ENCODE measurements at regions not wholly inside any gene's neighbourhood (a gene's known extent, or its start where the extent isn't known, plus 50 kb on each side); places are given as distances from the start of the nearest gene placed in this dataset.

DNA sequence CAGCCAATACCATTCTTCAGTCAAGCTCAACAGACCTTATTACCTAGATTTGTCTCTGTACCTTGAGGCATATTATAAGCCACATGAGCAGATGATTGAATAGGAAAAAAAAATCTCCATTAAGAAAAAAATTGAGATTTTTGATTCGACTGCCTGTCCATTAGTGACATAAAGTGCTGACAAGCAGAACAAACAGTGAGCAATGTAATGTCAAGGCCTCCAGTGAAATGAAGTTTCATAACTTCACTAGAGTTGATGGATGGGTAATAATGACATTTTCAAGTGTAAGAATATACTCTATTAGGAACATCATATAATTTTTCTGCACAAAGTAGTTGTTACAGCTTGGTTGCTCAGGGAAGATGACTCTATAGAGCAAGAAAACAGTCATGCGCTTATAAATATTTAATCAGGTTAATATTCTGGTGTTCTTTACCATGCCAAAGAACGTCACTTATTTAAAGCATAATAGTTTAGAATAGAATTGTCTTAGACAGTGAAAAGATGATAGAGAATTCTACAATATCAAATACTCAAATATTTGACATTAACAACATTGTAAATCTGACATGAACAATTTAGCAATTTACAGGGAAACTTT, 783.7 kb downstream of the EPHA7 start:
- H3K27ac ChIP-seq (ENCODE audit: low read depth in 1 of 2, low read length in 2 of 2): no peak overlapping the region
- H3K79me2 ChIP-seq (ENCODE audit: insufficient read depth, low read length): no peaks in the 10 kb centered on the region
- TF ChIP-seq, protein P1, sequence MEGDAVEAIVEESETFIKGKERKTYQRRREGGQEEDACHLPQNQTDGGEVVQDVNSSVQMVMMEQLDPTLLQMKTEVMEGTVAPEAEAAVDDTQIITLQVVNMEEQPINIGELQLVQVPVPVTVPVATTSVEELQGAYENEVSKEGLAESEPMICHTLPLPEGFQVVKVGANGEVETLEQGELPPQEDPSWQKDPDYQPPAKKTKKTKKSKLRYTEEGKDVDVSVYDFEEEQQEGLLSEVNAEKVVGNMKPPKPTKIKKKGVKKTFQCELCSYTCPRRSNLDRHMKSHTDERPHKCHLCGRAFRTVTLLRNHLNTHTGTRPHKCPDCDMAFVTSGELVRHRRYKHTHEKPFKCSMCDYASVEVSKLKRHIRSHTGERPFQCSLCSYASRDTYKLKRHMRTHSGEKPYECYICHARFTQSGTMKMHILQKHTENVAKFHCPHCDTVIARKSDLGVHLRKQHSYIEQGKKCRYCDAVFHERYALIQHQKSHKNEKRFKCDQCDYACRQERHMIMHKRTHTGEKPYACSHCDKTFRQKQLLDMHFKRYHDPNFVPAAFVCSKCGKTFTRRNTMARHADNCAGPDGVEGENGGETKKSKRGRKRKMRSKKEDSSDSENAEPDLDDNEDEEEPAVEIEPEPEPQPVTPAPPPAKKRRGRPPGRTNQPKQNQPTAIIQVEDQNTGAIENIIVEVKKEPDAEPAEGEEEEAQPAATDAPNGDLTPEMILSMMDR (IDR thresholded peaks at IDR 0.05): no peak
- no peaks in the 10 kb centered on the region for H3K36me3 ChIP-seq (replicated peaks in 1 of 2; ENCODE audit: control insufficient read depth in 1 of 2, insufficient read depth in 2 of 2, low read length in 2 of 2)
- intact Hi-C loops (cut with micrococcal nuclease): no loop called here
- no CpG with 5 or more reads among the region's 3 CpGs for WGBS (ENCODE audit: insufficient coverage)
- H3K27ac Mint-ChIP-seq: no peak overlapping the region
- no peak for DNase-seq
- H3K4me2 ChIP-seq (replicated peaks; ENCODE audit: extremely low read depth, low read length, poor library complexity, severe bottlenecking): no peak overlapping the region
- H3K27me3 Mint-ChIP-seq (ENCODE audit: low read depth in 3 of 3): no peaks in the 10 kb centered on the region
- H3K36me3 Mint-ChIP-seq: no peaks in the 10 kb centered on the region
- H4K20me1 ChIP-seq (ENCODE audit: insufficient read depth, low read length): no peaks in the 10 kb centered on the region
- no peaks in the 10 kb centered on the region for H3K27me3 ChIP-seq (ENCODE audit: control insufficient read depth in 2 of 2, insufficient read depth in 2 of 2, low read length in 2 of 2)
- no peaks in the 10 kb centered on the region for H3K9me3 ChIP-seq (replicated peaks in 1 of 2; ENCODE audit: control insufficient read depth in 1 of 2, insufficient read depth in 1 of 2, low read length in 2 of 2)
- H3K4me1 Mint-ChIP-seq: peaks cover 8% of the 10 kb centered on the region
- H3K9ac ChIP-seq (ENCODE audit: insufficient read depth, low read length, poor library complexity, severe bottlenecking): no peak overlapping the region
- no peak overlapping the region for H3K4me3 ChIP-seq (replicated peaks in 1 of 3; ENCODE audit: low read depth in 2 of 3, low read length in 3 of 3)
- no peak overlapping the region for H2AFZ ChIP-seq (ENCODE audit: insufficient read depth, low read depth, low read length, poor library complexity, severe bottlenecking)
- H3K9me3 Mint-ChIP-seq: peaks cover 0 to 4% (median 0%) of the 10 kb centered on the region in 7 donors
- H3K4me3 Mint-ChIP-seq: no peak overlapping the region
- H3K4me1 ChIP-seq (ENCODE audit: control insufficient read depth in 1 of 2, insufficient read depth in 2 of 2, low read length in 2 of 2): no peaks in the 10 kb centered on the region

DNA sequence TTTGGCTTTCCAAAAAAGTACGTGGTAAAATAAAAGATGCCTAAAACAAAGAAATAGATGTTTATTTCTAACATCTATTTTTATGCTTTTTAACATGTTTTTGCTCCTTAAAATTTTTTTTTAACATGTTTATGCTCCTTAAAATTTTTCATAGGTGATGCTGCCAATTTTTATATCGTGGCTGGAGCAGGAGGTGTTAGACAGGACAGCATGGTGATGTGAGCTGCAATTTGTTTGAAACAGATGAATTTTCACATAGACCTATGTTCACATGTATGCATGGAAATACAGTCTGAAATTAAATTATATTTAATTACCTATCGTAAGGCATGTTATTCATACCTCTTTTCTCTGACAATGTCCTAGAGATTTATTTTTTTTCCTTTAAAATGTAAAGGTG, 784.8 kb downstream of the EPHA7 start:
- Mint-ChIP-seq H3K9me3 (peaks cover 0 to 4% (median 0%) of the 10 kb centered on the region in 7 donors), H3K4me3 (no peak overlapping the region), H3K27me3 (ENCODE audit: low read depth in 3 of 3) (no peaks in the 10 kb centered on the region), H3K36me3 (no peaks in the 10 kb centered on the region), H3K4me1 (peaks cover 8% of the 10 kb centered on the region), H3K27ac (no peak overlapping the region)
- H3K9me3 ChIP-seq (replicated peaks in 1 of 2; ENCODE audit: control insufficient read depth in 1 of 2, insufficient read depth in 1 of 2, low read length in 2 of 2): no peaks in the 10 kb centered on the region
- intact Hi-C loops (cut with micrococcal nuclease): no loop called here
- H4K20me1 ChIP-seq (ENCODE audit: insufficient read depth, low read length): no peaks in the 10 kb centered on the region
- no CpG with 5 or more reads among the region's 3 CpGs for WGBS (ENCODE audit: insufficient coverage)
- no peak overlapping the region for H3K4me3 ChIP-seq (replicated peaks in 1 of 3; ENCODE audit: low read depth in 2 of 3, low read length in 3 of 3)
- no peaks in the 10 kb centered on the region for H3K36me3 ChIP-seq (replicated peaks in 1 of 2; ENCODE audit: control insufficient read depth in 1 of 2, insufficient read depth in 2 of 2, low read length in 2 of 2)
- H2AFZ ChIP-seq (ENCODE audit: insufficient read depth, low read depth, low read length, poor library complexity, severe bottlenecking): no peak overlapping the region
- H3K9ac ChIP-seq (ENCODE audit: insufficient read depth, low read length, poor library complexity, severe bottlenecking): no peak overlapping the region
- H3K27me3 ChIP-seq (ENCODE audit: control insufficient read depth in 2 of 2, insufficient read depth in 2 of 2, low read length in 2 of 2): no peaks in the 10 kb centered on the region
- no peaks in the 10 kb centered on the region for H3K4me1 ChIP-seq (ENCODE audit: control insufficient read depth in 1 of 2, insufficient read depth in 2 of 2, low read length in 2 of 2)
- no peaks in the 10 kb centered on the region for H3K79me2 ChIP-seq (ENCODE audit: insufficient read depth, low read length)
- TF ChIP-seq, protein P1 (IDR thresholded peaks at IDR 0.05): no peak
- H3K27ac ChIP-seq (ENCODE audit: low read depth in 1 of 2, low read length in 2 of 2): no peak overlapping the region
- DNase-seq: no peak
- no peak overlapping the region for H3K4me2 ChIP-seq (replicated peaks; ENCODE audit: extremely low read depth, low read length, poor library complexity, severe bottlenecking)
